Adrenal gland (tissue), 5 donors: ENCODE measurements at regions not wholly inside any gene's neighbourhood (a gene's known extent, or its start where the extent isn't known, plus 50 kb on each side); places are given as distances from the start of the nearest gene placed in this dataset.

Experiments
- CTCF ChIP-seq, 6 experiments: fragments of 450-650 bp in 4 of 6; fragments of 200-600 bp in 2 of 6; sonication (generic) in 1 of 6; IDR thresholded peaks; 1 replicate in 5 of 6; 2 replicates in 1 of 6; pipeline versions ENCODE4 v1.5.1 to v1.8.0; 2016 to 2021; ENCODE audit warnings: antibody characterized with exemption in 6 of 6, mild to moderate bottlenecking in 2 of 6, moderate library complexity in 1 of 6
- POLR2A ChIP-seq, 2 donors: fragments of 450-650 bp; IDR thresholded peaks; one replicate each; pipeline ENCODE4 v1.6.1; 2017; ENCODE audit warnings: antibody characterized with exemption in 2 of 2, mild to moderate bottlenecking in 2 of 2, moderate library complexity in 1 of 2
- donor health status: DM: no; HTN: no; CAD: no.

DNA sequence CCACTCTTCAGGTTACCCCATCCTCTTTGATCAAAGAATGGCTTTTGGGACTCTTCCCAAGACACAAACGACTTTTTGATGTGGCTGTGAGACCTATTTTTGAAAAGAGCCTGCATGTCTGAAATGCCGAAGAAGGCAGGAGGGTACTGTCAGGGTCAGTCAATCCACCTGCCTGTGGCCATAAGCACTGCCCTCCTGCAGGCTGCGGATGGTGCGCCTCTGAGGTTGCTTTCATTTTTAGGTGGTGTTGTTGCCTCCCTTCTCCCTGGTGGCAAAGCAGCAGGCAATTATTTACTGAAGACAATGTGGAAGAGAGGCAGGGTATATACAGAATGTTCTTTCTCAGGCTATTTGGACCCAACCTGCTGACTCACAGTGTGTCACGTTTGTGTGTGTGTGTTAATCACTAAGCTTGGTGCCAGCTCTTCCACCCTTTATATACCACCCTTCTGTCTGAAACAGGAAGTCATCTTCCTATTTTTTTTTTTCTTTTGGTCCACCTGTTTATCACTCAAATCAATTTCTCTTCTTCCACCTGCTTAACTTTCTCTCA is 1421.2 kb upstream of the CELF2 start:
- no peak for TF ChIP-seq CTCF (IDR thresholded peaks at IDR 0.05)
- no peak for TF ChIP-seq POLR2A (IDR thresholded peaks at IDR 0.05)
